GM18870 (cell line): ENCODE measurements at regions not wholly inside any gene's neighbourhood (a gene's known extent, or its start where the extent isn't known, plus 50 kb on each side); places are given as distances from the start of the nearest gene placed in this dataset.

ENCODE experiments used
- ATAC-seq: cut with Tn5 transposase; IDR thresholded peaks from one replicate; pipeline ENCODE4 v1.9.1; 2021; ENCODE audit warnings: moderate library complexity; ENCODE audit not compliant: unreplicated experiment

DNA sequence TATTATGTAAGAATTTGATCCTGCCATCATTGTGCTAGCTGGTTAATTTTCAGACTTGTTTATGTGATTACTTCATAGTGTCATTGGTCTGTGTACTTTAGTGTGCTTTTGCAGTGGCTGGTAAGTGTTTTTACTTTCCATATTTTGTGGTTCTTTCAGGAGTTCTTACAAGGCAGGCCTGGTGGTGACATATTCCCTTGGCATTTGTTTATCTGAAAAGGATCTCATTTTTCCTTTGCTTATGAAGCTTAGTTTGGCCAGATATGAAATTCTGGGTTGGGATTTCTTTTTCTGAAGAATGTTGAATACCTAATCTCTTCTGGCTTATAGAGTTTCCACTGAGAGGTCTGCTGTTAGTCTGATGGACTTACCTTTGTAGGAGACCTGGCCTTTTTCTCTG, 72.8 kb upstream of the MC4R start:
- ATAC-seq: no peak

DNA sequence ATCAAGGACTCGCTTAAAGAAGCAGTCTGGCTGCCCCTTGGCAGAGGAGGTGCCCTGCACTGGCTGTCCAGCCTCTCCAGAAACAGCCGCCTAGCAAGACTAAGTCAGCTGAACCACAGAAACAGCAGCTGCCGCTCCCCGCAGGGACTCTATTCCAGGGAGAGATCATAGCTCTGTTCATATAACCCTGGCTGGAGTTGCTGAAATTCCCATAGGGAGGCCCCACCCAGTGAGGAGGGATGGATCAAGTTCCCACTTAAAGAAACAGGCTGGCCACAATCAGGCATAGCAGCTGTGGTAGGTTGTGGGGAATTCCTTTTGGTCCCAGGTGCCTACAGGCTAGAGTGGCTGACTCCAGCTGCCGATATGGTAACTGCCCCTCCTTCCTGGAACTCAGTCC, 74.2 kb upstream of the MC4R start:
- ATAC-seq: no peak

DNA sequence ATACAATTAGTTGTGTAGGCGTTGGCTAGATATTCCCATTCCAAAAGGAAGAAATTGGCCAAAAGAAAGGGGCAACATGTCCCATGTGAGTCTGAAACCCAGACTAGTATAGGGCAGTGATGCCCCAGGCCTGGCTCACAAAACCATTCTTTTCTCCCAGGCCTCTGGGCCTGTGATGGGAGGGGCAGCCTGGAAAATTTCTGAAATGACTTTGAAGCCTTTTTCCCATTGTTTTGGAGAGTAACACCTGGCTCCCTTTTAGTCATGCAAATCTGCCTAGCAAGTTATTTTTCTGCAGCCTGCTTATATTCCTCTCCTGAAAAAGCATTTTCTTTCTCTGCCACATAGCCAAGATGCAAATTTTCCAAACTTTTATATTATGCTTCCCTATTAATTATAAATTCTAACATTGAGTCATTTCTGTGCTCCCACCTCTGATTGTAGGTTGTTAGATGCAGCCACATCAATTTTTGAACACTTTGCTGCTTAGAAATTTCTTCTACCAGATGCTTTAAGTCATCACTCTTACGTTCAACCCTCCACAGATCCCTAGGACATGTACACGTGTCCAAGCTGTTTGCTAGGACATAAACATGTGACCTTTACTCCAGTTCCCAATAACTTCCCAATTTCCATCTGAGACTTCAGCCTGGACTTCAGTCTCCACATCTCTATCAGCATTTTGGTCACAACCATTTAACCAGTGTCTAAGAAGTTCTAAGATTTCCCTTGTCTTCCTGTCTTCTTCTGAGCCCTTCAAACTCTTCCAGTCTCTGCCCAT, 76.1 kb upstream of the MC4R start:
- ATAC-seq: no peak

DNA sequence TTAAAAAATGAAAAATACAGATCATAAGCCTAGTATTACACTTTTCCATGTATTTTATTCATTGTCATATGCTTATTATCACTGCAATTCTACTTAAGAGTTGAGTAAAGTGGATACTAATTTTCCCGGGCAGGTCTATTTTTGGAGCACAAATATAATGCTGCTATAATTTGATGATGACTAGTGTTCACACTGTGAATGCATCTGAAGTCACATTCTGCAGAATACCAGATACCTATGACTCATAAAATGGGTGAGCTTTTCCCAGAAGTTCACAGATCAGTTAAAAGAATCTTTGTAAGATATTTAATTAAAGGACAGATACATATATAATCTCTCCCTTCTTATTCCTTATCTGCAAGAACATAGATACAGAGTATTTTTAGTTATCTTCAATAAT, 79.8 kb upstream of the MC4R start:
- no peak for ATAC-seq

DNA sequence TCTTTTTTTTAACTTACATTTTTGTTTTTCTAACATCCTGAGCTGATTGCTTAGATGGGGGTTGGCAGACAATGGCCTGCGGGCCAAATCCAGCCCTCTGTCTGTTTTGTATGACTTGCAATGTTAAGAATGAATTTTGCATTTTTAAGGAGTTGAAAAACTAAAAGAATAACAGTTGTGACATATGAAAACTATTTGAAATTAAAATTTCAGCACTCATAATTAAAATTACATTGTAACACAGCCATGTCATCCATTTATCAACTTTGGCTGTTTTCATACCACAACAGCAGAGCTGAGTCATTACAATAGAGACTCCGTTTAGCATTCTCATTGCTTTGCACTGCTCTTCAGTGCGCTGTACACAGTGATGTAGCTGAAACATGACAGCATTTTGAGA, 94.1 kb upstream of the MC4R start:
- ATAC-seq: no peak

DNA sequence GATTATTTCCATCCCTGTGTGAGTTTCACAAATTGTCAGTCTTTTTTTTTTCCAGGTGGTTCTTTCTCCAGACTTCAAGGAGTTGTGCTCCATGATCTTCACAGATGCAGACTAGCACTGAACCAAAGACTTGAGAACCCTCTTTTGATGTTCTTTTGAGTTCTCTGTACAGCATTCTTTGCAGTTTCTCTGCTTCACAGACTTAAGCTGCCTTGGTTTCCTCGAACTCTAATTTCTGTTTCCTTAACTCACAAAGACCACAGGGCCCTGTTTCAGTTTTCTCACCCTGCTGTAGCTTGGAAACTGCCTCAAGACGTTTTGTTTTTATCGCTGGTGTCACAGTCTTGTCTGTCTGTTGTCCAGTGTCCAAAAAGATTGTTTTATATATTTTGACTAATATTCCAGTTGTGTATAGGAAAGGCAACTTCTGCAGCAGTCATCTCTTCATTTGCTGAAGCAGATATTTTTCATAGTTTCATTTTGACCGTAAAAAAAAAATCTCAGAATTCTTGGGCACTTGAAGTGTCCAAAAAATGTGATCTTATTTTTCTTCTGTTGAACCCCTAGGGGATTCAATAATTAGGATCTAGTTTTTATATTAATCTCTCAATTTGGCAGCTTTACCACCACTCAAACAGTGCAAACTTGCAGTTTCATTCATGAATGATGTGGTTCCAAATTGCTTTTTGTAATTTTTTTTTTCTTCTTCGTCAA, 97.0 kb upstream of the MC4R start:
- ATAC-seq: no peak

DNA sequence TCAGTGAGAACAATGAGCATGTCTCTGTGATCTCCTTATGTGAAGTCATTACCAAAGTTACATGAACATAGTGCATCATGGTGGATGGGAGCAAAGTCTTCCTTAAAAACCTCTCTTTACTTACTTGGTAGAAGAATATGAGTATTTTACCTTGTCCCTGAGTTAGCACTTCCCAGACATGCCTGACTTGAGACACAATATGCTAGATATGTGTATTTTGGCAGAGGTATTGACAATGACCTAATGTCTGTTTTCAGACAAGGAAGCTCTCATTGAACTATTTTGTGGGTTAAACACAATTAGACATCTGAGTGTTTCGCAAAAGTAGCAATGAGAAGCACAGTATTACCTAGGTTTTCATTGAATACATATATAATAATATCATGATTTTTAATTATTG, 99.1 kb upstream of the MC4R start:
- no peak for ATAC-seq

DNA sequence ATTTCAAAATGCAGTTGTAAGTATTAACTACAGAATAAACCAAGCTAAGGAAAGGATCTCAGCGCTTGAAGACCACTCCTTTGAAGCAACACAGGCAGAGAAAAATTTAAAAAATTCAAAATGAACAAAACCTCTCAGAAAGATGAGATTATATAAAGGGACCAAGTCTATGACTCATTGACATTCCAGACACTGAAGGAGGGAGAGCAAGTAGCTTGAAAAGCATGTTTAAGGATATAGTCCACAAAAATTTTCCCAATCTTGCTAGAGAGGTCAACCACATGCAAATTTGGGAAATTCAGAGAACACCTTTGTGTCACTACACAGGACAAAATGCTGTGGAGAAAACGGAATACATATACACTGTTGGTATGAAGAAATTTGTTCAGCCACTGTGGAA, 112.6 kb upstream of the MC4R start:
- ATAC-seq: no peak

DNA sequence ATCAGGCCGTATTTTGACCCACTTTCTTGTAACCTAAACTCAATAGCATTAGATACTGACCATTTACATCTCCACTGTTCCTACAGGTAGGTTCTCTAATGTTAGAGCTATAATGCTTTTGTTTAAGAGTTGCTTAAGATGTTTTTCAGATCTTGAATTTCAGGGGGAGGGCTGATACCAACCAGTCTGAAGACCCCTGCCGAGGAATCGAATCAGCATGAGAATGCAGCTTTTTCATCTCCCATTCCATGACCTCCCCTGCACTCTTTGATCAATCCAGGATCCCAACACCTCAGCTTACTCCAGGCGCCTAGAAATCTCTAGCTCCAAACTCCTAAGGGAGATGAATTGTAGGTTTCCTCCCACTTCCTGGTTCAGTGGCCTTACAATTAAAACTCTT, 120.5 kb upstream of the MC4R start:
- ATAC-seq: no peak

DNA sequence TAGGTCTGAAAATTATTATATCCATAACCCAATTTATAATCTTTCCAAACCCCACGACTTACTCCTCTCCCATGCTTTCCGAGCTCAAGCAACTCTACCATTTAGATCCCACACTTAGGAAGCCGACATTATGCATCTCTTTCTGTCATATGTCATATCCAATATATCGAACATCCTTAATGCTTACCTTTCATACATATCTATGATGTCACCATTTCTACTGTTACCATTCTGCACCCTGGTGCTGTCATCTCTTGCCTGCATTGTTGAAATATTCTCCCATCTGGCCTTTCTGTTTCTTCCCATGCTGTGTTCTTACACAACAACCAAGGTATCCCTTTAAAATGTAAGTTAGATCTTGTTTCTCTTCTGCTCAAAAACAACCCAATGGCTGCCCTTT, 127.1 kb upstream of the MC4R start:
- ATAC-seq: no peak

DNA sequence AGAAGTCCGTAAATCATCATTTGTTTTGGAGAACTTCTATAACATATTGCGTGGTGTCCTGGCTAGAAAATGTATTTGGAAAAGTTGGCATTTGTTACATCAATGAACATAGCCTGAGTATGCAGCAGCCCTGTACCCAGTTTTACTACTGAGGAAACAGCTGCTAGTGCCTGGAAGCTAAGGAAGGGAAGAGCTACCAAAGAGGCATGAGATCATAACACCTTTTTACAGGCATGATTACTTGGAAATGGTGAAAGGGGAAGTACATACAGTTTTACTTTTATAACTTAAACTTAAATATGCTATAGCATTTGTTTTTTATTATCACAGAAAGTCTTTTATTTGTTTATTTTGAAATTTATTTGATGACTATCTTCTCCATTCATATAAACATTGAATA, 128.4 kb upstream of the MC4R start:
- ATAC-seq: no peak

DNA sequence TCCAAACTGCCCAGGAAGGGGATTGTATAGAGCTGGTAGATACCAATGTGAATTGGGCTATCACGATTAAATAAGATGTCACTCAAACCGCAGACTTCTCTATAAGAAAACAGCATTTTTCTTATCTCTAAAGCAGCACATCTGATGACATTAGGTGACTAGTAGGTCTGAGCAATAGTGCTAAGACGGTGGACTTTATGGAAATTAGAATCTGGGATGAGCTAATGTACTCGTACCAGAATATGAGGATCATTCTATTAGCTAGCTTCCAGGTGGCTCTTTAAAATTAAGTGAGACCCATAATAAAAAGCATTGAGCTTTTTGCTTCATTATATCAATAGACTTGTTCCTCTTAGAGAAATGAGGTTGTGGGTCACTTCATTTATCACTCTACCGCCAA, 130.0 kb upstream of the MC4R start:
- no peak for ATAC-seq

DNA sequence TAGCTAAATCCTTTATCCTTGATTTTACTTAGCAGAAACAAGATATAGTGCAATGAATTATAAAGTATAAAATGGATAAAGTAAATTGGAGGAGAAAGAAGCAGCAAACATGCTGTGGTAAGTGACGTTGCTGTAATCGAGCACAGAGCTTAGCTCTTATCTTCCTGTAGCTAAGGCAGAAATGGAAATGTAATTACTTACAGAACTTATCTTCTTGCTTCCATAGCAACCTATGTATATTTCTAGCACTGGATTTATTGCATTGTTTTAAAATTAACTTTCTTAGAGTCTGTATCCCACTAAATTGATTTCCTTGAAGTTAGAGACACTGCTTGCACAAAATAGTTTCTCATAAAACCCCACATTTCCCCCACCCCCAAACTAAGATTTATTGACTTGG, 130.6 kb upstream of the MC4R start:
- ATAC-seq: no peak

DNA sequence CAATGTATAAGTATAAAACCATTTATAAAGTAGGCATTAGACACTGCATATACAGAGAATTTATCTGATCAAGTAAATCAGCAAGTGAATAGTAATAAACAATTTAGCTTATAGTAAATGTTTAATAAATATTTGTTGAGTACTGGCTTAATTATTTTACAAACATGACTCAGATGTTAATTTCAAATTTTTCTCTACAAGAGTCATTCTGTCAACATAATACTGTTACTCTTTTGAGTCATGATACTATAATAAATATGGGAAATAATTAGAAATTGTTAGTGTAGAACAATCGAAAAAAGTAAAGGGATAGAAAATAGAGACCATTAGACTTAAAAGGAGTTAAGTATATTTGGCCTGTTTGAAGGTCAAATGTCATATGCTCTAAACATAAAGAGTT, 133.6 kb upstream of the MC4R start:
- ATAC-seq: no peak

DNA sequence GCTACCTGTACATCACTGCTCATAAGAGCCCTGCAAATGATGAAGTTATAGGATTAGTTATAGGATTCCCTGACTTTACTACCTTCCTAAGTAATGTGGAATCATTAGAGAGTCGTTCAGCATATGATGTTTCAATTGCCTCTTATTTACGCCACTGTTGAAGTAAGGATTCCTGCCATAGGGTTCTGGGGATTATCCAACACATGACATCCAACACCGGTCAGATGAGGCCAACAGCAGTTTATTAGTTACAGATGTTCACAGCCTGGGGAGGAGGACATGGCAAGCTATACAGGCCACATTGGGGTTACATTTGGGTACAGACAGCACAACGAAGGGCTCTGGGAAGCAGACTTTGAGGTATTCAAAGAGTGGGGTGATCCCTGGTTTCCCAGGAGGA, 134.1 kb upstream of the MC4R start:
- no peak for ATAC-seq

DNA sequence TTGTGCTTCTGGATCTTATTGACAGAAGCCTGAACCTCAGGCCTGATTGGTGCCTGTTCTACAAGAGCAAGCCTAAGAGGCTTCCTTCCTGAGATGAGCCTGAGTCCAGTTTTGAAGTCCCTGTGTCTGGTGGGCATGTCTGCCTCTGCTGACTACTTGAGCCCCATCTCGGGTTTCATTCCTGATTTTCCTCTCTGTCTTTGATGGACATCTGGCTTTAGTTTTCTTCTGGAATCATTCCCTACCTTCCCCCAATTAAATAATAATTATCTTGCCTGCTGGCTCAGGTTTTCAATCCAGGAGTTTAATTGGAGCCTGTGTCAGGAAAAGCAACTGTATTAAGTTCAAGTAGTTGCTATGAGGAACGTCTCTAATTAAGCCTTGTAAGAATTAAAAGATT, 135.5 kb upstream of the MC4R start:
- ATAC-seq: no peak

DNA sequence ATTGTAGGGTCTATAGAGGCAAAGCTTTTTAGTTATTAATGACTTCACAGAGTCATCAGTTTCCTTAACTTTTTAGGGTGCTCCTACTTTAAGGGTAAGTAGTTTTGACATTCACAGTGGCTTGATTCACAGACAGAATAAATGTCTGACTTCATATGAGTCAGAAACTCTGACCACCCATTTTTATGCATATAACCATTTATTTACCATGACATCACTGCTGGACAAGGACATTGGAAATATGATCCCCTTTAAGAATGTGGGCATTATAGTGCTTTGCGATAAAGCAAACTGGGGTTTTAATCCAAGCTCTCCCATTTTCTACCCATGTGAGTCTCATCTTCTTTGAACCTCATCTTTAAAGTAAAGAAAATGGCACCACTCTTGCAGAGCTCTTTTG, 162.0 kb upstream of the MC4R start:
- no peak for ATAC-seq

DNA sequence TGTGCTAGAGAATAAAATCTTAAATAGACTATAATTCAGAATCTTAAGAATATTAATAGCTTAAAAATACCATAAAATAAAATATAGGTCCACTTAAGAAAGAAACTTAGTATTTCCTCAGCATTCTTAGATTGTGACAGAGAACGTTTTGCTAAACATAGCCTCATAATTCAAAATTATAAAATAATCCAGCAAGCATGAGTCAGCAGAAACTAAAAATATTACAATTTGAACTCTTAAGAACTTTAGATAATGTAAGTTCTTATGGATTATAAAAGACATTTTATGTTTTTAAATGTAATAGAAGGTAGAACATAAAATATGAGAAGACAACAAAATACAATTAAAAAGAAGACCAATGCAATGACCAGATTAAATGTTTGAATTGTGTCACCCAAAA, 164.5 kb upstream of the MC4R start:
- no peak for ATAC-seq

DNA sequence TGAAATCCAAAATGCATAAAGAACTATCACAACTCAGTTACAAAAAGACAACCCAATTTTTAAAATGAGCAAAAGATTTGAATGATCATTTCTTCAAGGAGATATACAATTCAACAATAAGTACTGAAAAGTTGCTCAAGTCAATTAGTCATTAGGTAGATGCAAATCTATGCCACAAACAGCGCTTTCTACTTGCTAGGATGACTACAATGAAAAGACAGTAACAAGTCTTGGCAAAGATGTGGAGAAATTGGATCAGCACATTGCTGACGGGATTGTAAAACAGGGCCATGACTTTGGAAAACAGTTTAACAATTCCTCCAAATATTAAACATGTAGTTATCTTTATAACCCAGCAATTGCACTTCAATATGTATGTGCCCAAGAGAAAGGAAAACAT, 166.3 kb upstream of the MC4R start:
- no peak for ATAC-seq

DNA sequence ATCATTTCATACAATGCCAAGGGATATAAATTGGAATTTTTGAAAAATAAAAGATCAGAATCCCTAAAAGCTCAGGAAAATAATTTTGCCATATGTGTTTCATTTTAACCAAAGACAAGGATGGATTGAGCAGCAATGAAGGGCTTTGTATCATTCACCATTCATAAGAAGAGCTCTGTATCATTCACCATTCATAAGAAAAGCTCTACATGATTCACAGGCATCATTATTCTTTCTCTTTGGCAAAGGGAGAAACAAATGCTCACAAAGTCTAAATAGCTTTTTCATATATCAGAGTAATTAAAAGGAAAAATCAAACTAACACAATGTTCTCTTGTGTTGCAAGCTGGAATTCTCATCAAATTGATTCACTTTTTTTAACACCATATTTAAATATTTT, 169.1 kb upstream of the MC4R start:
- ATAC-seq: no peak

DNA sequence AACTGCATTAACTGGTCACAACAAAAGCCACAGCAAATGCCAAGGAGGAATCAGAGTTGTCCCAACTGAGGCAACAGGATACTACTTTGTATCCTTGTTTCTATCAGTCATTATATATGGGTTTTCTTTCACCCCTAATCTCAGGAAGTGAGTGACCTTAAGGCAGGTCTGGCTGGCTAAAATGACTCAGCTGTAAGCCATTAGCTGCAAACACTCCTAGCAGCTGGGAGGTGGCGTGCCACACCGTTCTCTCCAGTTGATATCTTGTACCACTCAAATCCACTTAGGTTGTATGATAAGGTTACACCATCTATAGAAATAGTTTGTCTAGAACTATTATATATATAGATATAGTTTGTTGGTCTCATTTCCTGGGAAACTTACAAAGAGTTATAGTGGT, 171.1 kb upstream of the MC4R start:
- no peak for ATAC-seq

DNA sequence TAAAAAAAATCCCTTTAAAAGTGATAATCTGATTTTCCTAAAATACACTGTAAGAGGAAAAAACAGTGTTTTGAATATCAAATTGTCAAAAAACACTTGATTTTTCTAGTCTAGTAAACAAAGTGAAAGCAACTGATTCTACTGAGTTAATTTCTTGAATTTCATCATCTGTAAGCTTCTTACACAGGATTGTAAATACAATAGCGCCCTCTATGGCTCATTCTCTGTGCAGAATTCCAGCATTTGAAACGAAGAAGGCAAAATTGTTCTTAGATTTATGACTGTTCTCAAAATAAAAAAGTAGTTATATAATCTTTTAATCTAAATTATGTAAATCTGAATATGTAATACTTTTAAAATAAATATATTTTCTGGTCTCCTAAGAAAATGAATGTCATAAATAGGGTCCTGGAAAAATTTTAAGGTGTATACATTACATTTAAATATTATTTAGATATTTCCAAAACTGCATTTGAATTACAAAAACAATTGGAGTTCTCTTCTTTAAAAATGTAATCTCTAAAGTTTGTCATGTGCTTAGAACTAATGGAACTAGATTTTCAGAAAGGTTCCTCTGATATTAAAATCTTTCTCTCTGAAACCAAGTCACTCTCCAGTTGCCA, 176.9 kb upstream of the MC4R start:
- peak; percentile 69 for ATAC-seq
